ENCODE measurements at regions not wholly inside any gene's neighbourhood (a gene's known extent, or its start where the extent isn't known, plus 50 kb on each side); places are given as distances from the start of the nearest gene placed in this dataset.

DNA sequence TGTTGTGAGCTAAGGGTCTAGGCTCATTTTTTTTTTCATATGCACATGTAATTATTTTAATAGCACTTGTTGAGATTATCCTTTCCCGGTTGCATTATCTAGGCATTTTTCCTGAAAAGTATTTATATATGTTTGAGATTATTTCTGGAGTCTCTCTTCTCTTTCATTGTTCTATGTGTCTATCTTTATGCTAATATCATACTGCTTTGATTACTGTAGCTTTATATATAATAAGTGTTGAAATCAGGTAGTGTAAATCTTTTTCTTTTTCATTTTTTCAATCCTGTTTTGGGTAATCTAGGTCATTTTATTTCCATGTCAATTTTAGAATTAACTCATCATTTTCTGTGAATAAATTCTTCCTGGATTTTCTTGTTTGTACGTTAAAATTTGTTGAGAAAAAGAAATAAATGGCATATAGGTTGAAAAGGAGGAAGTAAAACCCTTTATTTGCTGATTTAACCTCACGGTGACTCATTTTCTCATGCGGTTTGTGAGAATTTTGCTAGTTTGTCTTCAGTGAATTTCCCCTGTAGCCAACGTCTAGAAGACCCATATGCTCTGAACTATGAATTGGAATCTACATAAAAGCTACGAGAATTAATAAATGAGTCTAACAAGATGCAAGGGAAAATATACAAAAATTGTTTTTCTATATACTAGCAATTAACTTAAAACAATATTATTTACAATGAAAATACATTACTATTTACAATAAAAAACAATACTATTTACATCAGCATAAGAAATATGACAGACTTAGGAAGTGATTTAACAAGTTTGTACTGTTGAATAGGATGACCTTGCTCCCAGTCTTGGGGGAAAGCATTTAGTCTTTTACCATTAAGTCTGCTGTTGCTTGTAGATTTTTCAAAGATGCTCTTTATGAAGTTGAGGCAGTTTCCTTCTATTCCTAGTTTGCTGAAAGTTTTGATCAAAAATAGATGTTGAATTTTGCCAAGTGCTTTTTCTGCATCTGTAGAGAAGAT is 105.0 kb downstream of the SNAPC1 start:
- Mint-ChIP-seq H3K4me3 (ENCODE audit: unreplicated experiment) (no peak overlapping the region), H3K36me3 (ENCODE audit: unreplicated experiment) (peaks cover 6% of the 10 kb centered on the region), H3K27ac (ENCODE audit: unreplicated experiment) (no peak overlapping the region), H3K27me3 (ENCODE audit: unreplicated experiment) (peaks cover 29% of the 10 kb centered on the region), H3K9me3 (ENCODE audit: unreplicated experiment) (peaks cover 18% of the 10 kb centered on the region), H3K4me1 (ENCODE audit: unreplicated experiment) (no peaks in the 10 kb centered on the region)
- TF ChIP-seq, protein P1, sequence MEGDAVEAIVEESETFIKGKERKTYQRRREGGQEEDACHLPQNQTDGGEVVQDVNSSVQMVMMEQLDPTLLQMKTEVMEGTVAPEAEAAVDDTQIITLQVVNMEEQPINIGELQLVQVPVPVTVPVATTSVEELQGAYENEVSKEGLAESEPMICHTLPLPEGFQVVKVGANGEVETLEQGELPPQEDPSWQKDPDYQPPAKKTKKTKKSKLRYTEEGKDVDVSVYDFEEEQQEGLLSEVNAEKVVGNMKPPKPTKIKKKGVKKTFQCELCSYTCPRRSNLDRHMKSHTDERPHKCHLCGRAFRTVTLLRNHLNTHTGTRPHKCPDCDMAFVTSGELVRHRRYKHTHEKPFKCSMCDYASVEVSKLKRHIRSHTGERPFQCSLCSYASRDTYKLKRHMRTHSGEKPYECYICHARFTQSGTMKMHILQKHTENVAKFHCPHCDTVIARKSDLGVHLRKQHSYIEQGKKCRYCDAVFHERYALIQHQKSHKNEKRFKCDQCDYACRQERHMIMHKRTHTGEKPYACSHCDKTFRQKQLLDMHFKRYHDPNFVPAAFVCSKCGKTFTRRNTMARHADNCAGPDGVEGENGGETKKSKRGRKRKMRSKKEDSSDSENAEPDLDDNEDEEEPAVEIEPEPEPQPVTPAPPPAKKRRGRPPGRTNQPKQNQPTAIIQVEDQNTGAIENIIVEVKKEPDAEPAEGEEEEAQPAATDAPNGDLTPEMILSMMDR (IDR thresholded peaks at IDR 0.05): no peak
- no peak for DNase-seq (ENCODE audit: extremely low spot score, unreplicated experiment)

DNA sequence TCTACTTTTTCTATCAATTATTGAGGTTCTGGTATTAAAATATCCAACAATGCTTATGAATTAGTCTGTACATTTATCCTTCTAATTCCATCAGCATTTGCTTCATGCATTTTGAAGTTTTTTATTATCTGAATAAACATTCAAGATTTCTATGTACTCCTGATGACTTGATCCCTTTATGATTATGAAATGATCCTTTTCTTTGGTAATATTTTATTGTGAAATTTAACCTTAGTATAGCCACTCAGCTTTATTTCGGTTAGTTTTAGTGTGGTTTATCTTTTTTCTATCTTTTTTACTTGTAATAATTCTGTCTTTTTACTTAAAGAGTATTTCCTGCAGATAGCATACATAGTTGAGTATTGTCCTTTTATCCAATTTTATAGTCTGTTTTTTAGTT is 106.6 kb downstream of the SNAPC1 start:
- Mint-ChIP-seq H3K36me3 (ENCODE audit: unreplicated experiment) (peaks cover 6% of the 10 kb centered on the region), H3K27me3 (ENCODE audit: unreplicated experiment) (peaks cover 39% of the 10 kb centered on the region), H3K4me1 (ENCODE audit: unreplicated experiment) (no peaks in the 10 kb centered on the region), H3K27ac (ENCODE audit: unreplicated experiment) (no peak overlapping the region), H3K4me3 (ENCODE audit: unreplicated experiment) (no peak overlapping the region), H3K9me3 (ENCODE audit: unreplicated experiment) (peaks cover 18% of the 10 kb centered on the region)
- DNase-seq (ENCODE audit: extremely low spot score, unreplicated experiment): no peak
- TF ChIP-seq, protein P1 (IDR thresholded peaks at IDR 0.05): no peak

DNA sequence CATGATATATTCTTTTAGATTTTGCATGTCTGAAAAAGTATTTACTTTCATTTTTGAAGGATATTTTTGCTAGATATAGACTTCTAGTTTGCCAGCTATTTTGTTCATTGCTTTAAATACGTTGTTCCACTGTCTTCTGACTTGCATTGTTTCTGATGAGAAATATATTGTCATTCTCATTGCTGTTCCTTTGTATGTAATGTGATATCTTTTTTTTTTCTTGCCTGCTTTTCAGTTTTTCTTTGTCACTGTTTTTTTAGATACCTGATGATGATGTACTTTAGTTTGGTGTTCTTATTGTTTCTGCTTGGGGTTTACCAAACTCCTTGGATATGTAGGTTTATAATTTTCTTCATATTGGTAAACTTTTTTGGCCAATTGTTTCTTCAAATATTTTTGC is 107.9 kb downstream of the SNAPC1 start:
- DNase-seq (ENCODE audit: extremely low spot score, unreplicated experiment): no peak
- TF ChIP-seq, protein P1 (IDR thresholded peaks at IDR 0.05): no peak
- Mint-ChIP-seq H3K9me3 (ENCODE audit: unreplicated experiment) (peaks cover 18% of the 10 kb centered on the region), H3K4me1 (ENCODE audit: unreplicated experiment) (no peaks in the 10 kb centered on the region), H3K4me3 (ENCODE audit: unreplicated experiment) (no peak overlapping the region), H3K27ac (ENCODE audit: unreplicated experiment) (no peak overlapping the region), H3K27me3 (ENCODE audit: unreplicated experiment) (peaks cover 47% of the 10 kb centered on the region), H3K36me3 (ENCODE audit: unreplicated experiment) (peaks cover 6% of the 10 kb centered on the region)

DNA sequence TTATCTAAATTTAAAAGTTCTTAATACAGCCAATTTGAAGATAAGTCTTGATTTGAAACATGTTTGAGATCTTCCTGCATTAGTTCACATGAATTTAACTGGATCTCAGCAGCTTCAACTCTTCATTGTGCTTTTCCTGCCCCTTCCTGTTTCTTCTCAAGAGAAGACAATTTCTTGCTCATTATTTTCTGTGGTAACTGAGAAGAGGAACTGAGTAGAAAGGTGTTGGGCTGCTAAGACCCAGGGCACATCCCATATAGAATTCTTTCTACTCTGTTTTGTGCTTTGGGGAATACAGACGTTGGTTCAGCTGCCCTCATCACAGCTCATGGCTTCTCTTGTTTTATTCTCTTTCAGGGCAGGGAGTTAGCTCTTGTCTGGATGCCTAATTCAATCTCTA is 110.2 kb downstream of the SNAPC1 start:
- H3K9me3 Mint-ChIP-seq (ENCODE audit: unreplicated experiment): peaks cover 18% of the 10 kb centered on the region
- no peaks in the 10 kb centered on the region for H3K4me1 Mint-ChIP-seq (ENCODE audit: unreplicated experiment)
- H3K4me3 Mint-ChIP-seq (ENCODE audit: unreplicated experiment): no peak overlapping the region

DNA sequence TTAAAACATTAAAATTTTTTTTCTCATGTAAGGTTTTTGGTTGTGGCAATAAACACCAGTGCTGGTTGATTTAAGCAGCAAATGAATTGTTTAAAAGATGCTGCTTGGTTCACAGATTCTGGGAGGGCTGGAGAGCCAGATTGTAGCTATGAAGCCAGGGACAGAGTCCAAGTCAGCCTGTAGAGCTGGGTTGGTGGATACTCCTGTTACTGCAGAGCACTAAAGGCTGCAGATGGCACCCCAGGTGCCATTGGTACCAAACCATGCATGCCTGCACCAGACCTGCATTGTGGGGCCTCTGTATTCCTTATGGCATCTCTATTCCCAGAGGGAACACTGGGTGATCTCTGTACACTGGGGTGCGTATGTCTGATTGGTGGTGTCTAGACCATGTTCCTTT is 113.3 kb downstream of the SNAPC1 start:
- Mint-ChIP-seq H3K27me3 (ENCODE audit: unreplicated experiment) (peaks cover 56% of the 10 kb centered on the region), H3K4me3 (ENCODE audit: unreplicated experiment) (no peak overlapping the region), H3K36me3 (ENCODE audit: unreplicated experiment) (no peaks in the 10 kb centered on the region), H3K27ac (ENCODE audit: unreplicated experiment) (no peak overlapping the region), H3K4me1 (ENCODE audit: unreplicated experiment) (no peaks in the 10 kb centered on the region), H3K9me3 (ENCODE audit: unreplicated experiment) (peaks cover 5% of the 10 kb centered on the region)
- TF ChIP-seq, protein P1 (IDR thresholded peaks at IDR 0.05): no peak
- no peak for DNase-seq (ENCODE audit: extremely low spot score, unreplicated experiment)

More for the DNA sequence above, 110.2 kb downstream of the SNAPC1 start:
- TF ChIP-seq, protein P1 (IDR thresholded peaks at IDR 0.05): no peak
- Mint-ChIP-seq H3K27me3 (ENCODE audit: unreplicated experiment) (peaks cover 53% of the 10 kb centered on the region), H3K27ac (ENCODE audit: unreplicated experiment) (no peak overlapping the region), H3K36me3 (ENCODE audit: unreplicated experiment) (peaks cover 6% of the 10 kb centered on the region)
- DNase-seq (ENCODE audit: extremely low spot score, unreplicated experiment): no peak
